ENCODE measurements at regions not wholly inside any gene's neighbourhood (a gene's known extent, or its start where the extent isn't known, plus 50 kb on each side); places are given as distances from the start of the nearest gene placed in this dataset.

GRCh38 chr20:19930426-19930825, 86.7 kb upstream of the NAA20 start:
- no peak for TF ChIP-seq GATA2 (IDR thresholded peaks at IDR 0.05; ENCODE audit: low read depth, low read length)
- TF ChIP-seq GATA3 (IDR thresholded peaks at IDR 0.05; ENCODE audit: low read depth, low read length) = no peak

GRCh38 chr20:19932170-19932667, 84.9 kb upstream of the NAA20 start:
- TF ChIP-seq GATA3 (IDR thresholded peaks at IDR 0.05; ENCODE audit: low read depth, low read length) = no peak
- TF ChIP-seq GATA2 (IDR thresholded peaks at IDR 0.05; ENCODE audit: low read depth, low read length) = no peak

GRCh38 chr20:19934792-19935491, 82.2 kb upstream of the NAA20 start:
- no peak for TF ChIP-seq GATA2 (IDR thresholded peaks at IDR 0.05; ENCODE audit: low read depth, low read length)
- no peak for TF ChIP-seq GATA3 (IDR thresholded peaks at IDR 0.05; ENCODE audit: low read depth, low read length)

GRCh38 chr20:19935842-19936241, 81.3 kb upstream of the NAA20 start:
- TF ChIP-seq GATA3 (IDR thresholded peaks at IDR 0.05; ENCODE audit: low read depth, low read length) (no peak), GATA2 (IDR thresholded peaks at IDR 0.05; ENCODE audit: low read depth, low read length) (no peak)

GRCh38 chr20:19936466-19937200, 80.5 kb upstream of the NAA20 start:
- TF ChIP-seq GATA3 (IDR thresholded peaks at IDR 0.05; ENCODE audit: low read depth, low read length) (no peak), GATA2 (IDR thresholded peaks at IDR 0.05; ENCODE audit: low read depth, low read length) (no peak)

GRCh38 chr20:19937218-19937617, 79.9 kb upstream of the NAA20 start:
- TF ChIP-seq GATA2 (IDR thresholded peaks at IDR 0.05; ENCODE audit: low read depth, low read length) = no peak
- no peak for TF ChIP-seq GATA3 (IDR thresholded peaks at IDR 0.05; ENCODE audit: low read depth, low read length)

GRCh38 chr20:19937651-19938420, 79.3 kb upstream of the NAA20 start:
- TF ChIP-seq GATA3 (IDR thresholded peaks at IDR 0.05; ENCODE audit: low read depth, low read length) = no peak

- TF ChIP-seq GATA3 (IDR thresholded peaks at IDR 0.05; ENCODE audit: low read depth, low read length) = no peak
- no peak for TF ChIP-seq GATA2 (IDR thresholded peaks at IDR 0.05; ENCODE audit: low read depth, low read length)
Measured at GRCh38 chr20:19938421-19939090, 78.6 kb upstream of the NAA20 start.

- TF ChIP-seq GATA3 (IDR thresholded peaks at IDR 0.05; ENCODE audit: low read depth, low read length) = no peak
- TF ChIP-seq GATA2 (IDR thresholded peaks at IDR 0.05; ENCODE audit: low read depth, low read length) = no peak
Measured at GRCh38 chr20:19940988-19941460, 76.1 kb upstream of the NAA20 start.

GRCh38 chr20:19942611-19943010, 74.6 kb upstream of the NAA20 start:
- TF ChIP-seq GATA3 (IDR thresholded peaks at IDR 0.05; ENCODE audit: low read depth, low read length) = no peak
- no peak for TF ChIP-seq GATA2 (IDR thresholded peaks at IDR 0.05; ENCODE audit: low read depth, low read length)

- TF ChIP-seq GATA2 (IDR thresholded peaks at IDR 0.05; ENCODE audit: low read depth, low read length) = no peak
- TF ChIP-seq GATA3 (IDR thresholded peaks at IDR 0.05; ENCODE audit: low read depth, low read length) = no peak
Measured at GRCh38 chr20:19943061-19943521, 74.1 kb upstream of the NAA20 start.

GRCh38 chr20:19944772-19945459, 72.2 kb upstream of the NAA20 start:
- TF ChIP-seq GATA2 (IDR thresholded peaks at IDR 0.05; ENCODE audit: low read depth, low read length) = no peak
- TF ChIP-seq GATA3 (IDR thresholded peaks at IDR 0.05; ENCODE audit: low read depth, low read length) = no peak

Measured in SH-SY5Y (cell line).